ENCODE measurements at regions not wholly inside any gene's neighbourhood (a gene's known extent, or its start where the extent isn't known, plus 50 kb on each side); places are given as distances from the start of the nearest gene placed in this dataset.

DNA sequence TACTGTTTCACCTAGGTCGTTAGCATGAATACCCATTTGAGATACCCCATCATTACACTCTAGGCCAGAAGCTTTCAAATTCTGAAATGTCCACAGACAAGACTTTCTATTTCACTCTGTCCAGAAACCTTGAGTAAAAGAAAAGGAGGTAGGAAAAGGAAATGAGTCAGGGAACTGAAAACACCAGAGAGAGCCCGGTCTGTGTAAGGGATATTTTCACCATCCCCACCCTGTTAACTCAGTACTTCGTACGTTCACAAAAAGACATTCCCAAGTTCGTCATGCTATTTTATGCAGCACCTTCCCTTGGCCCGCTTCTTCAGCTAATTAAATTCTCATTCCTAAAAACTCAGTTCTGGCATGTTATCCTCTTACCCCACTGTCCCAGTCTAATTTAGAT, 89.4 kb upstream of the SOX2 start (continued):
- TF ChIP-seq, protein P1, sequence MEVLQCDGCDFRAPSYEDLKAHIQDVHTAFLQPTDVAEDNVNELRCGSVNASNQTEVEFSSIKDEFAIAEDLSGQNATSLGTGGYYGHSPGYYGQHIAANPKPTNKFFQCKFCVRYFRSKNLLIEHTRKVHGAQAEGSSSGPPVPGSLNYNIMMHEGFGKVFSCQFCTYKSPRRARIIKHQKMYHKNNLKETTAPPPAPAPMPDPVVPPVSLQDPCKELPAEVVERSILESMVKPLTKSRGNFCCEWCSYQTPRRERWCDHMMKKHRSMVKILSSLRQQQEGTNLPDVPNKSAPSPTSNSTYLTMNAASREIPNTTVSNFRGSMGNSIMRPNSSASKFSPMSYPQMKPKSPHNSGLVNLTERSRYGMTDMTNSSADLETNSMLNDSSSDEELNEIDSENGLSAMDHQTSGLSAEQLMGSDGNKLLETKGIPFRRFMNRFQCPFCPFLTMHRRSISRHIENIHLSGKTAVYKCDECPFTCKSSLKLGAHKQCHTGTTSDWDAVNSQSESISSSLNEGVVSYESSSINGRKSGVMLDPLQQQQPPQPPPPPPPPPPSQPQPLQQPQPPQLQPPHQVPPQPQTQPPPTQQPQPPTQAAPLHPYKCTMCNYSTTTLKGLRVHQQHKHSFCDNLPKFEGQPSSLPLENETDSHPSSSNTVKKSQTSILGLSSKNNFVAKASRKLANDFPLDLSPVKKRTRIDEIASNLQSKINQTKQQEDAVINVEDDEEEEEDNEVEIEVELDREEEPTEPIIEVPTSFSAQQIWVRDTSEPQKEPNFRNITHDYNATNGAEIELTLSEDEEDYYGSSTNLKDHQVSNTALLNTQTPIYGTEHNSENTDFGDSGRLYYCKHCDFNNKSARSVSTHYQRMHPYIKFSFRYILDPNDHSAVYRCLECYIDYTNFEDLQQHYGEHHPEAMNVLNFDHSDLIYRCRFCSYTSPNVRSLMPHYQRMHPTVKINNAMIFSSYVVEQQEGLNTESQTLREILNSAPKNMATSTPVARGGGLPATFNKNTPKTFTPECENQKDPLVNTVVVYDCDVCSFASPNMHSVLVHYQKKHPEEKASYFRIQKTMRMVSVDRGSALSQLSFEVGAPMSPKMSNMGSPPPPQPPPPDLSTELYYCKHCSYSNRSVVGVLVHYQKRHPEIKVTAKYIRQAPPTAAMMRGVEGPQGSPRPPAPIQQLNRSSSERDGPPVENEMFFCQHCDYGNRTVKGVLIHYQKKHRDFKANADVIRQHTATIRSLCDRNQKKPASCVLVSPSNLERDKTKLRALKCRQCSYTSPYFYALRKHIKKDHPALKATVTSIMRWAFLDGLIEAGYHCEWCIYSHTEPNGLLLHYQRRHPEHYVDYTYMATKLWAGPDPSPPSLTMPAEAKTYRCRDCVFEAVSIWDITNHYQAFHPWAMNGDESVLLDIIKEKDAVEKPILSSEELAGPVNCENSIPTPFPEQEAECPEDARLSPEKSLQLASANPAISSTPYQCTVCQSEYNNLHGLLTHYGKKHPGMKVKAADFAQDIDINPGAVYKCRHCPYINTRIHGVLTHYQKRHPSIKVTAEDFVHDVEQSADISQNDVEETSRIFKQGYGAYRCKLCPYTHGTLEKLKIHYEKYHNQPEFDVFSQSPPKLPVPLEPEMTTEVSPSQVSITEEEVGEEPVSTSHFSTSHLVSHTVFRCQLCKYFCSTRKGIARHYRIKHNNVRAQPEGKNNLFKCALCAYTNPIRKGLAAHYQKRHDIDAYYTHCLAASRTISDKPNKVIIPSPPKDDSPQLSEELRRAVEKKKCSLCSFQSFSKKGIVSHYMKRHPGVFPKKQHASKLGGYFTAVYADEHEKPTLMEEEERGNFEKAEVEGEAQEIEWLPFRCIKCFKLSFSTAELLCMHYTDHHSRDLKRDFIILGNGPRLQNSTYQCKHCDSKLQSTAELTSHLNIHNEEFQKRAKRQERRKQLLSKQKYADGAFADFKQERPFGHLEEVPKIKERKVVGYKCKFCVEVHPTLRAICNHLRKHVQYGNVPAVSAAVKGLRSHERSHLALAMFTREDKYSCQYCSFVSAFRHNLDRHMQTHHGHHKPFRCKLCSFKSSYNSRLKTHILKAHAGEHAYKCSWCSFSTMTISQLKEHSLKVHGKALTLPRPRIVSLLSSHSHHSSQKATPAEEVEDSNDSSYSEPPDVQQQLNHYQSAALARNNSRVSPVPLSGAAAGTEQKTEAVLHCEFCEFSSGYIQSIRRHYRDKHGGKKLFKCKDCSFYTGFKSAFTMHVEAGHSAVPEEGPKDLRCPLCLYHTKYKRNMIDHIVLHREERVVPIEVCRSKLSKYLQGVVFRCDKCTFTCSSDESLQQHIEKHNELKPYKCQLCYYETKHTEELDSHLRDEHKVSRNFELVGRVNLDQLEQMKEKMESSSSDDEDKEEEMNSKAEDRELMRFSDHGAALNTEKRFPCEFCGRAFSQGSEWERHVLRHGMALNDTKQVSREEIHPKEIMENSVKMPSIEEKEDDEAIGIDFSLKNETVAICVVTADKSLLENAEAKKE (CRISPR knock-in tag; IDR thresholded peaks at IDR 0.05): no peak
- TF ChIP-seq REST (IDR thresholded peaks at IDR 0.05; ENCODE audit: unreplicated experiment): no peak

DNA sequence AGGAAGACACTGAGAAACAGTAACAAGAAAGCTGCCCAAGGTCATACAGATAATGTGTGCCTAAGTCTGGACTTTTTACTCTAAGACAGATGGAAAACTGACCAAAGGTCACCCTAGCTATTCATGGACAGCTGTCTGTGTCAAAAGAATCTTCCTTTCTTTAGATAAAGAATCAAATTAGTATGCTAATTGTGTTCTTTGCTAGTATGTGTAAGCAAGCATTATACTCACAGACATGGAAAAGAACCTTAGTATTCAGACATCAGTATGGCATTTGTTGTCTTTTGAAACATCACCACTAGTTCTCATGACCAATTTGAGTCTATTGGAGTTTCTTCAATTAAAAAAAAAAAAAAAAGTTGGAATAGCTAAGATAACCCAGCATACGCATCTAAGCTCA, 91.8 kb upstream of the SOX2 start:
- Histone ChIP-seq H3K9me2 (ENCODE audit: insufficient read depth) (no peaks in the 10 kb centered on the region), H3K27ac (ENCODE audit: low read depth) (no peak overlapping the region), H3K27me3 (ENCODE audit: insufficient read depth) (no peaks in the 10 kb centered on the region), H2AFZ (no peak overlapping the region), H3K4me3 (no peak overlapping the region), H3K79me2 (replicated peaks; ENCODE audit: insufficient read depth) (no peaks in the 10 kb centered on the region), H3K4me1 (ENCODE audit: insufficient read depth) (peaks cover 3% of the 10 kb centered on the region; the same call in 1 of the 2 replicates), H3K4me2 (no peak overlapping the region), H3K36me3 (ENCODE audit: insufficient read depth) (no peaks in the 10 kb centered on the region), H3F3A (replicated peaks; ENCODE audit: low read depth) (no peaks in the 10 kb centered on the region), H4K20me1 (replicated peaks; ENCODE audit: insufficient read depth) (no peaks in the 10 kb centered on the region)
- DNase-seq (ENCODE audit: low spot score) (no peak), ATAC-seq (no peak)
- Mint-ChIP-seq H3K9me3 (no peaks in the 10 kb centered on the region), H3K27me3 (ENCODE audit: insufficient read depth, low read depth, poor library complexity) (no peaks in the 10 kb centered on the region), H3K4me3 (no peak overlapping the region), H3K27ac (no peak overlapping the region), H3K4me1 (peaks cover 11% of the 10 kb centered on the region; the same call in 2 of the 3 replicates), H3K36me3 (ENCODE audit: low read depth) (no peaks in the 10 kb centered on the region)
- TF ChIP-seq CREB1 (CRISPR knock-in tag; IDR thresholded peaks at IDR 0.05; ENCODE audit: low read depth) (no peak), EZH2phosphoT487 (IDR thresholded peaks at IDR 0.05; ENCODE audit: unreplicated experiment) (no peak), JUNB (IDR thresholded peaks at IDR 0.05; ENCODE audit: unreplicated experiment) (no peak), POLR2AphosphoS5 (IDR thresholded peaks at IDR 0.05; ENCODE audit: low read depth) (no peak), STAT1 (IDR thresholded peaks at IDR 0.05; ENCODE audit: unreplicated experiment) (no peak)
- TF ChIP-seq, protein P1 (CRISPR knock-in tag; IDR thresholded peaks at IDR 0.05): no peak

All from GM23338 (cell line).